ENCODE measurements at regions not wholly inside any gene's neighbourhood (a gene's known extent, or its start where the extent isn't known, plus 50 kb on each side); places are given as distances from the start of the nearest gene placed in this dataset.

DNA sequence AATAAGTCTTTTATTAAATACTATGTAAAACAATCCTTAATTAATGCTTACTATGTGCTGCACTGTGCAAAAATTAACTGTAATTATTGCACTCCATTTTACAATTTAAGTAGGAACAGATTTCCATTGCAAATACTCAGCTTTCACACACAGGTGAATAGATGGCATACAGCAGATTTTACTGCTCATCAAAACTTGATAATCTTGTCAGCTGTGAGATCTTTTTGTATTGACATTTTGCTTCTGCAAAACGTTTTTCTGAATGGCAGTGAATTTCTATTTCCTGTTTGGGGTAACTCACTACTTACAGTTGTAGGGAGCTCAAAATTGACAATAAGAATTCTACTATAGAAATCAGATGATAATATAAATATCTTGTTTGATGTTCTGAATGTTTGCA, 220.0 kb upstream of the MAGI2 start:
- H3K27me3 ChIP-seq: no peaks in the 10 kb centered on the region
- no peaks in the 10 kb centered on the region for H3K4me1 ChIP-seq
- intact Hi-C loops (cut with DNase I): no loop called here
- no peak overlapping the region for H3K4me3 ChIP-seq
- TF ChIP-seq, protein P1, sequence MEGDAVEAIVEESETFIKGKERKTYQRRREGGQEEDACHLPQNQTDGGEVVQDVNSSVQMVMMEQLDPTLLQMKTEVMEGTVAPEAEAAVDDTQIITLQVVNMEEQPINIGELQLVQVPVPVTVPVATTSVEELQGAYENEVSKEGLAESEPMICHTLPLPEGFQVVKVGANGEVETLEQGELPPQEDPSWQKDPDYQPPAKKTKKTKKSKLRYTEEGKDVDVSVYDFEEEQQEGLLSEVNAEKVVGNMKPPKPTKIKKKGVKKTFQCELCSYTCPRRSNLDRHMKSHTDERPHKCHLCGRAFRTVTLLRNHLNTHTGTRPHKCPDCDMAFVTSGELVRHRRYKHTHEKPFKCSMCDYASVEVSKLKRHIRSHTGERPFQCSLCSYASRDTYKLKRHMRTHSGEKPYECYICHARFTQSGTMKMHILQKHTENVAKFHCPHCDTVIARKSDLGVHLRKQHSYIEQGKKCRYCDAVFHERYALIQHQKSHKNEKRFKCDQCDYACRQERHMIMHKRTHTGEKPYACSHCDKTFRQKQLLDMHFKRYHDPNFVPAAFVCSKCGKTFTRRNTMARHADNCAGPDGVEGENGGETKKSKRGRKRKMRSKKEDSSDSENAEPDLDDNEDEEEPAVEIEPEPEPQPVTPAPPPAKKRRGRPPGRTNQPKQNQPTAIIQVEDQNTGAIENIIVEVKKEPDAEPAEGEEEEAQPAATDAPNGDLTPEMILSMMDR (IDR thresholded peaks at IDR 0.05): no peak
- no peak for DNase-seq (ENCODE audit: low spot score in 2 of 2)
- no peaks in the 10 kb centered on the region for H3K36me3 ChIP-seq
- H3K9me3 ChIP-seq: no peaks in the 10 kb centered on the region
- H3K27ac ChIP-seq: no peak overlapping the region

DNA sequence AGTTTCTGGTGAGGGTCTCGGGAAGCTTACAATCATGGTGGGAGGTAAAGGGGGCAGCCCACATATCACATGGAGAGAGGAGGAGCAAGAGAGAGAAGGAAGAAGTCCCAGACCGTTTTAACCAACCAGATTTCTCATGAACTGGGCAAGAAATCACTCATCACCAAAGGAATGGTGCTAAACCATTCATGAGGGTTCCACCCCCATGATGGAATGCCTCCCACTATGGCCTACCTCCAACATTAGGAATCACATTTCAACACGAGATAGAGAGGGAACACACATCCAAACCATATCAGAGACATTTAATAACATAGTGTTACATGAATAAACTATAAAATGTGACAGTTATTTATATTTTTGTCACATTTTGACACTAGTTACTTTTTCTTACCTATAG, 214.8 kb upstream of the MAGI2 start:
- Histone ChIP-seq H3K4me3 (no peak overlapping the region), H3K36me3 (no peaks in the 10 kb centered on the region), H3K4me1 (no peaks in the 10 kb centered on the region), H3K9me3 (no peaks in the 10 kb centered on the region), H3K27me3 (no peaks in the 10 kb centered on the region), H3K27ac (no peak overlapping the region)
- intact Hi-C loops (cut with DNase I): no loop called here
- no peak for DNase-seq (ENCODE audit: low spot score in 2 of 2)
- TF ChIP-seq, protein P1 (IDR thresholded peaks at IDR 0.05): no peak

DNA sequence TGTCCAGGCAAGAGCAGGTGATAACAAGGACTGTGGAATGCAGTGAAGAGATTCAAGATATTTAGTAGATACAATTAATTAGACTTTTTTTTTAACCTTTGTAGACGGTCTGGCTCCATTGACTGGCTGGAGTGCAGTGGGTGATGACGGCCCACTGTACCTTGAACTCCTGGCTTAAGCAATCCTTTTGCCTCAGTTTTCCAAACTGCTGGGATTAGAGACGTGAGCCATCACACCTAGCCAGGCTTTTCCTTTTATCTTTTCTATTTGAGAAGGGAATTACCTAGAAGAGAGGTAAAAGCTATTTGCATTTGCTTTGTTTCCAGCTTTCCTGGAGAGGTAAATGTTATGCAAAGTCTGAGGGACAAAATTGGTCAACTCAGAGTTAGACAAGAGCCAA, 213.0 kb upstream of the MAGI2 start:
- Histone ChIP-seq H3K9me3 (no peaks in the 10 kb centered on the region), H3K36me3 (no peaks in the 10 kb centered on the region), H3K4me3 (no peak overlapping the region), H3K4me1 (no peaks in the 10 kb centered on the region), H3K27me3 (no peaks in the 10 kb centered on the region), H3K27ac (no peak overlapping the region)
- DNase-seq (ENCODE audit: low spot score in 2 of 2): no peak
- TF ChIP-seq, protein P1 (IDR thresholded peaks at IDR 0.05): no peak
- intact Hi-C loops (cut with DNase I): no loop called here

DNA sequence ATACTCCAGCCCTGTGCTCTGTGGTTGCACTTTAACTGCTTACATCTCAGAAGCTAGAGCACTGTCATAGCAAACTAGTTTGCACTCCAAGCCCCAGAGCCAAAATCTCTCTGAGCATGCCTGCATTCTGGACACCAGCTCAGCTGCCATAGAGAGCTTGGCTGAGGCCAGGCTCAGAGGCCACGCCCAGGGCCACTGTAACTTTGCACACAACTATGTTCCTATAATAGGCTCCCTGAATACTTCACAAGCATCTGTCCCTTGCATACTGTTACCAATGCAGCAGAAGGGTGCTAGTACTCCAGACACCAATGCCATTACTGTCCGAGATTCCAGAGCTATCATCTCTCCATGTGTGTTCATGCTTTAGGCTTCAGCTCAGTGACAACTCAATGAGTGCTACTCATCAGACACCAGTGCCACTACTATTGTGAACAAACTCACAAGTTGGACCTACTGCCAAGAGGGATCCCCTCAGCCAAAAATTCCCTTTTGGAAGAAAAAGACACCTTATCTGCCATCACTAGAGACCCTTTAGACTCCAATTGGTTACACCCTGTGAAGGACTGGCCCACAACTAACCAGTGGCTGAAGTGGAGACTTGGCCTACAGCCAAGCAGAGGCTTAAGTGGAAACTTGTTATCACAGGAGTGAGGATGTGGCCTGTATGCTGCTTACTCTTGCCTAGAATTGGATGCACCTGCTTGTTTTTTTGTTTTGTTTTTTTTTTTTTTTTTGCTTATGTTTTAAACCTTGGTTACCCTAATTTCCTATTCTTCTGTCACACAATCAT, 211.6 kb upstream of the MAGI2 start:
- Histone ChIP-seq H3K36me3 (no peaks in the 10 kb centered on the region), H3K9me3 (no peaks in the 10 kb centered on the region), H3K27ac (no peak overlapping the region), H3K4me1 (no peaks in the 10 kb centered on the region), H3K4me3 (no peak overlapping the region), H3K27me3 (no peaks in the 10 kb centered on the region)
- no peak for DNase-seq (ENCODE audit: low spot score in 2 of 2)
- intact Hi-C loops (cut with DNase I): no loop called here
- TF ChIP-seq, protein P1 (IDR thresholded peaks at IDR 0.05): no peak

DNA sequence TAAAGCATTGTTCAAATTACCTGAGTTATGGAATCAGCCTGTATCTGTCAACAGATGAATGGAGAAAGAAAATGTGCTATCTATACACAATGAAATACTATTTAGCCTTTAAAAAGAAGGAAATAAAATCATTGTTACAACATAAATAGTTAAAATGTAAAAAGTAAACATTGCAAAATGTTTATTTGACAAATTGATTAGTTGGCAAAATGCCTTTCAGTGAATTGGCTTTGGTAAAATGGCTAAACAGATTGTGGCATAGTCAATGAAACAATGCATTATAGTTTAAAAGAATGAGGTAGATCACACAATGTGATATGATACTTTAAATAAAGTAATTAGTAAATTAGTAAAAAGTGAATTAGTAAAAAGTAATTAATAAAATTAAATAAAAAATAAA, 204.8 kb upstream of the MAGI2 start:
- TF ChIP-seq, protein P1 (IDR thresholded peaks at IDR 0.05): no peak
- H3K4me3 ChIP-seq: no peak overlapping the region
- DNase-seq (ENCODE audit: low spot score in 2 of 2): no peak
- intact Hi-C loops (cut with DNase I): no loop called here
- no peaks in the 10 kb centered on the region for H3K36me3 ChIP-seq
- H3K4me1 ChIP-seq: no peaks in the 10 kb centered on the region
- H3K9me3 ChIP-seq: no peaks in the 10 kb centered on the region
- no peak overlapping the region for H3K27ac ChIP-seq
- H3K27me3 ChIP-seq: no peaks in the 10 kb centered on the region

Measured in ascending aorta (tissue), 2 donors.